Neural crest cell (in vitro differentiated cells): ENCODE measurements at regions not wholly inside any gene's neighbourhood (a gene's known extent, or its start where the extent isn't known, plus 50 kb on each side); places are given as distances from the start of the nearest gene placed in this dataset.

Experiments used
- DNase-seq: peaks from one replicate; pipeline ENCODE4 v3.0.0; 2021; ENCODE audit warnings: low read depth, mixed read lengths, low spot score
- H3K27ac Mint-ChIP-seq: one replicate; pipeline ENCODE4 v1.8.0; 2021; ENCODE audit warnings: mild to moderate bottlenecking, mixed read lengths; ENCODE audit not compliant: unreplicated experiment
- H3K27me3 Mint-ChIP-seq: 2 replicates; pipeline ENCODE4 v1.8.0; 2021; ENCODE audit warnings: low read depth, mild to moderate bottlenecking, mixed read lengths
- H3K36me3 Mint-ChIP-seq: 2 replicates; pipeline ENCODE4 v1.8.0; 2021; ENCODE audit warnings: low read depth, mild to moderate bottlenecking, mixed read lengths
- H3K4me1 Mint-ChIP-seq: 2 replicates; pipeline ENCODE4 v1.8.0; 2021; ENCODE audit warnings: mixed read lengths
- H3K4me3 Mint-ChIP-seq: one replicate; pipeline ENCODE4 v1.8.0; 2021; ENCODE audit warnings: mild to moderate bottlenecking, mixed read lengths
- H3K9me3 Mint-ChIP-seq: 2 replicates; pipeline ENCODE4 v1.8.0; 2021; ENCODE audit warnings: mixed read lengths
- CTCF ChIP-seq: fragments of 200-600 bp; sonication (generic); conservative IDR thresholded peaks from 2 replicates; pipeline ENCODE4 v1.5.0; 2021; ENCODE audit warnings: antibody characterized with exemption, mild to moderate bottlenecking

- Mint-ChIP-seq H3K4me3 (no peak overlapping the region), H3K27me3 (no peaks in the 10 kb centered on the region), H3K4me1 (peaks cover 15% of the 10 kb centered on the region), H3K36me3 (no peaks in the 10 kb centered on the region), H3K27ac (no peak overlapping the region), H3K9me3 (no peaks in the 10 kb centered on the region)
- no peak for TF ChIP-seq CTCF
- no peak for DNase-seq
Observed at GRCh38 chr15:39022532-39023305, 458.1 kb upstream of the RASGRP1 start.

GRCh38 chr15:39025321-39025720 lies 460.7 kb upstream of the RASGRP1 start:
- Mint-ChIP-seq H3K36me3 (no peaks in the 10 kb centered on the region), H3K9me3 (no peaks in the 10 kb centered on the region)
- TF ChIP-seq CTCF = no peak

GRCh38 chr15:39025881-39026280 lies 461.3 kb upstream of the RASGRP1 start:
- no peak for DNase-seq
- no peak overlapping the region for H3K27ac Mint-ChIP-seq
- no peak for TF ChIP-seq CTCF

More at GRCh38 chr15:39025321-39025720, 460.7 kb upstream of the RASGRP1 start:
- no peak overlapping the region for H3K4me3 Mint-ChIP-seq
- no peaks in the 10 kb centered on the region for H3K27me3 Mint-ChIP-seq
- H3K4me1 Mint-ChIP-seq = no peaks in the 10 kb centered on the region
- no peak overlapping the region for H3K27ac Mint-ChIP-seq
- no peak for DNase-seq

GRCh38 chr15:39028069-39028468 lies 463.5 kb upstream of the RASGRP1 start:
- DNase-seq = no peak
- no peaks in the 10 kb centered on the region for H3K4me1 Mint-ChIP-seq
- H3K36me3 Mint-ChIP-seq = no peaks in the 10 kb centered on the region
- no peaks in the 10 kb centered on the region for H3K9me3 Mint-ChIP-seq
- TF ChIP-seq CTCF = no peak
- no peak overlapping the region for H3K27ac Mint-ChIP-seq
- H3K27me3 Mint-ChIP-seq = no peaks in the 10 kb centered on the region
- no peak overlapping the region for H3K4me3 Mint-ChIP-seq

More at GRCh38 chr15:39025881-39026280, 461.3 kb upstream of the RASGRP1 start:
- no peaks in the 10 kb centered on the region for H3K27me3 Mint-ChIP-seq
- H3K9me3 Mint-ChIP-seq = no peaks in the 10 kb centered on the region
- H3K4me3 Mint-ChIP-seq = no peak overlapping the region
- no peaks in the 10 kb centered on the region for H3K4me1 Mint-ChIP-seq
- no peaks in the 10 kb centered on the region for H3K36me3 Mint-ChIP-seq

GRCh38 chr15:39029741-39030140 lies 465.1 kb upstream of the RASGRP1 start:
- Mint-ChIP-seq H3K36me3 (no peaks in the 10 kb centered on the region), H3K27ac (no peak overlapping the region), H3K4me1 (no peaks in the 10 kb centered on the region), H3K27me3 (no peaks in the 10 kb centered on the region), H3K4me3 (no peak overlapping the region), H3K9me3 (no peaks in the 10 kb centered on the region)
- no peak for TF ChIP-seq CTCF
- DNase-seq = no peak
